Adrenal gland (tissue), 5 donors: ENCODE measurements at regions not wholly inside any gene's neighbourhood (a gene's known extent, or its start where the extent isn't known, plus 50 kb on each side); places are given as distances from the start of the nearest gene placed in this dataset.

Experiments used
- POLR2A ChIP-seq, 2 donors: fragments of 450-650 bp; IDR thresholded peaks; one replicate each; pipeline ENCODE4 v1.6.1; 2017; ENCODE audit warnings: antibody characterized with exemption in 2 of 2, mild to moderate bottlenecking in 2 of 2, moderate library complexity in 1 of 2
- TF ChIP-seq, protein P1 (sequence below), 6 experiments: fragments of 450-650 bp in 4 of 6; fragments of 200-600 bp in 2 of 6; sonication (generic) in 1 of 6; IDR thresholded peaks; 1 replicate in 5 of 6; 2 replicates in 1 of 6; pipeline versions ENCODE4 v1.5.1 to v1.8.0; 2016 to 2021; ENCODE audit warnings: antibody characterized with exemption in 6 of 6, mild to moderate bottlenecking in 2 of 6, moderate library complexity in 1 of 6
- donor health status: DM: no; HTN: no; CAD: no.

DNA sequence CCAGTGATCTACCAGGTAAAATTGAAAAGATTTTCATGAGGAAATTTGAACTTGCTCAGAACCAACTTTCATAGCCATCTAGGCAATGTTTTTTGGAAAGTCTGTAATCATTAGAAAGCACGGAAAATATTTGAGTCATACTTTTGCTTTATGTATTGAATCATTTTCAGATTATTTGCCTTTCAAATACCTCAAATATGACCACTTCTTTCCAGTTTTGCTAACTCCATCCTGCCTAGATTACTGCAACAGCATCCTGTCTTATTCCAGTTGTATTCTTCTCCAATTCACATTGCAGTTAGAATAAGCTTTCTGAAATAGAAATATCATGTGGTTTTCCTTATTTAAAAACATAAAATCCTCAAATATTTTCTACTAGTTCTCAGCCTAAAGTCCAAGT is 239.8 kb upstream of the FAR2 start:
- TF ChIP-seq, protein P1, sequence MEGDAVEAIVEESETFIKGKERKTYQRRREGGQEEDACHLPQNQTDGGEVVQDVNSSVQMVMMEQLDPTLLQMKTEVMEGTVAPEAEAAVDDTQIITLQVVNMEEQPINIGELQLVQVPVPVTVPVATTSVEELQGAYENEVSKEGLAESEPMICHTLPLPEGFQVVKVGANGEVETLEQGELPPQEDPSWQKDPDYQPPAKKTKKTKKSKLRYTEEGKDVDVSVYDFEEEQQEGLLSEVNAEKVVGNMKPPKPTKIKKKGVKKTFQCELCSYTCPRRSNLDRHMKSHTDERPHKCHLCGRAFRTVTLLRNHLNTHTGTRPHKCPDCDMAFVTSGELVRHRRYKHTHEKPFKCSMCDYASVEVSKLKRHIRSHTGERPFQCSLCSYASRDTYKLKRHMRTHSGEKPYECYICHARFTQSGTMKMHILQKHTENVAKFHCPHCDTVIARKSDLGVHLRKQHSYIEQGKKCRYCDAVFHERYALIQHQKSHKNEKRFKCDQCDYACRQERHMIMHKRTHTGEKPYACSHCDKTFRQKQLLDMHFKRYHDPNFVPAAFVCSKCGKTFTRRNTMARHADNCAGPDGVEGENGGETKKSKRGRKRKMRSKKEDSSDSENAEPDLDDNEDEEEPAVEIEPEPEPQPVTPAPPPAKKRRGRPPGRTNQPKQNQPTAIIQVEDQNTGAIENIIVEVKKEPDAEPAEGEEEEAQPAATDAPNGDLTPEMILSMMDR (IDR thresholded peaks at IDR 0.05): no peak
- no peak for TF ChIP-seq POLR2A (IDR thresholded peaks at IDR 0.05)
